ENCODE measurements at regions not wholly inside any gene's neighbourhood (a gene's known extent, or its start where the extent isn't known, plus 50 kb on each side); places are given as distances from the start of the nearest gene placed in this dataset.

- intact Hi-C loops (cut with micrococcal nuclease), result no loop called here
These were observed 54.4 kb upstream of the ZNF236 start for GRCh38 chr18:76767954-76768353.

GRCh38 chr18:76766429-76766828, 55.9 kb upstream of the ZNF236 start:
- Histone ChIP-seq H3K4me1 (ENCODE audit: control insufficient read depth in 1 of 2, insufficient read depth in 2 of 2, low read length in 2 of 2) (no peaks in the 10 kb centered on the region), H3K4me2 (ENCODE audit: low read length) (no peak overlapping the region), H3K27ac (ENCODE audit: low read depth, low read length) (no peak overlapping the region), H4K20me1 (ENCODE audit: insufficient read depth) (no peaks in the 10 kb centered on the region), H3K9me3 (ENCODE audit: control insufficient read depth in 1 of 2, insufficient read depth in 1 of 2, low read depth in 1 of 2, low read length in 2 of 2) (no peaks in the 10 kb centered on the region), H3K79me2 (ENCODE audit: insufficient read depth, low read length) (no peaks in the 10 kb centered on the region), H3K9me2 (ENCODE audit: insufficient read depth) (no peaks in the 10 kb centered on the region), H3K36me3 (ENCODE audit: control insufficient read depth in 1 of 2, insufficient read depth in 2 of 2, low read length in 2 of 2) (no peaks in the 10 kb centered on the region), H2AFZ (ENCODE audit: low read depth, low read length, poor library complexity, severe bottlenecking) (no peak overlapping the region), H3K27me3 (ENCODE audit: insufficient read depth, low read length) (peaks cover 3% of the 10 kb centered on the region; the same call in 1 of the 2 replicates), H3K9ac (ENCODE audit: low read length) (no peak overlapping the region), H3K4me3 (replicated peaks in 1 of 2; ENCODE audit: low read depth in 1 of 2, low read length in 2 of 2) (no peak overlapping the region)
- CTCF ChIA-PET, result no interaction called here
- no TSS peak for BruUV-seq (replicated peaks)
- TF ChIP-seq SIN3A (IDR thresholded peaks at IDR 0.05; ENCODE audit: low read depth) (no peak), CTCF (IDR thresholded peaks at IDR 0.05 in 2 of 3, conservative IDR thresholded peaks at IDR 0.05 in 1 of 3; ENCODE audit: borderline replicate concordance in 1 of 3, insufficient read depth in 1 of 3, low read depth in 2 of 3, low read length in 2 of 3) (no peak), ZBTB33 (IDR thresholded peaks at IDR 0.05; ENCODE audit: extremely low read depth, insufficient replicate concordance, low read length) (no peak), YY1 (IDR thresholded peaks at IDR 0.05; ENCODE audit: extremely low read depth, insufficient replicate concordance, low read depth, low read length) (no peak), ZNF274 (IDR thresholded peaks at IDR 0.05; ENCODE audit: low read depth, low read length) (no peak), ZFX (IDR thresholded peaks at IDR 0.05) (no peak), RAD21 (IDR thresholded peaks at IDR 0.05; ENCODE audit: low read depth) (no peak), CEBPB (IDR thresholded peaks at IDR 0.05; ENCODE audit: low read depth) (no peak), FOSL1 (IDR thresholded peaks at IDR 0.05; ENCODE audit: low read depth) (no peak), CBX3 (IDR thresholded peaks at IDR 0.05; ENCODE audit: low read depth) (no peak), SRF (IDR thresholded peaks at IDR 0.05; ENCODE audit: low read depth) (no peak), ELF1 (IDR thresholded peaks at IDR 0.05; ENCODE audit: borderline replicate concordance, low read depth) (no peak), REST (IDR thresholded peaks at IDR 0.05; ENCODE audit: low read depth) (no peak), EGR1 (IDR thresholded peaks at IDR 0.05; ENCODE audit: low read depth) (no peak)
- DNase-seq (ENCODE audit: low read depth, low spot score) (no peak), ATAC-seq (no peak)
- POLR2A ChIA-PET, result no interaction called here
- RAD21 ChIA-PET (ENCODE audit: low non-redundant PET in 1 of 2, low total read pairs in 2 of 2, uncharacterized antibody in 2 of 2, unreplicated experiment in 2 of 2), result no interaction called here
- intact Hi-C loops (cut with micrococcal nuclease), result no loop called here

More at GRCh38 chr18:76767954-76768353, 54.4 kb upstream of the ZNF236 start:
- Histone ChIP-seq H3K9me3 (ENCODE audit: control insufficient read depth in 1 of 2, insufficient read depth in 1 of 2, low read depth in 1 of 2, low read length in 2 of 2) (no peaks in the 10 kb centered on the region), H3K4me3 (replicated peaks in 1 of 2; ENCODE audit: low read depth in 1 of 2, low read length in 2 of 2) (no peak overlapping the region), H3K79me2 (ENCODE audit: insufficient read depth, low read length) (no peaks in the 10 kb centered on the region), H3K27me3 (ENCODE audit: insufficient read depth, low read length) (peaks cover 3% of the 10 kb centered on the region; the same call in 1 of the 2 replicates), H4K20me1 (ENCODE audit: insufficient read depth) (no peaks in the 10 kb centered on the region), H2AFZ (ENCODE audit: low read depth, low read length, poor library complexity, severe bottlenecking) (no peak overlapping the region), H3K4me2 (ENCODE audit: low read length) (no peak overlapping the region), H3K4me1 (ENCODE audit: control insufficient read depth in 1 of 2, insufficient read depth in 2 of 2, low read length in 2 of 2) (no peaks in the 10 kb centered on the region), H3K36me3 (ENCODE audit: control insufficient read depth in 1 of 2, insufficient read depth in 2 of 2, low read length in 2 of 2) (no peaks in the 10 kb centered on the region), H3K9ac (ENCODE audit: low read length) (no peak overlapping the region), H3K27ac (ENCODE audit: low read depth, low read length) (no peak overlapping the region), H3K9me2 (ENCODE audit: insufficient read depth) (no peaks in the 10 kb centered on the region)
- POLR2A ChIA-PET, result no interaction called here
- RAD21 ChIA-PET (ENCODE audit: low non-redundant PET in 1 of 2, low total read pairs in 2 of 2, uncharacterized antibody in 2 of 2, unreplicated experiment in 2 of 2), result no interaction called here
- no peak for DNase-seq (ENCODE audit: low read depth, low spot score)
- BruUV-seq (replicated peaks), result no TSS peak
- no peak for ATAC-seq
- no peak for TF ChIP-seq CBX3 (IDR thresholded peaks at IDR 0.05; ENCODE audit: low read depth)
- CTCF ChIA-PET, result no interaction called here

Measured in HCT116 (cell line).